ENCODE measurements at regions not wholly inside any gene's neighbourhood (a gene's known extent, or its start where the extent isn't known, plus 50 kb on each side); places are given as distances from the start of the nearest gene placed in this dataset.

GRCh38 chr10:21082206-21082605 is 185.1 kb upstream of the NEBL start:
- no peaks in the 10 kb centered on the region for H3K27me3 Mint-ChIP-seq (ENCODE audit: low read depth)
- H3K9me3 Mint-ChIP-seq (ENCODE audit: insufficient read depth): no peaks in the 10 kb centered on the region
- no peak overlapping the region for H3K27ac Mint-ChIP-seq
- CTCF ChIA-PET: no interaction called here
- no peaks in the 10 kb centered on the region for H3K4me1 Mint-ChIP-seq (ENCODE audit: low read depth)
- no peak for ATAC-seq
- H3K36me3 Mint-ChIP-seq (ENCODE audit: low read depth): no peaks in the 10 kb centered on the region
- H3K4me3 Mint-ChIP-seq: no peak overlapping the region
- DNase-seq: no peak
- POLR2A ChIA-PET: no interaction called here

GRCh38 chr10:21080261-21080660 is 183.2 kb upstream of the NEBL start:
- no peak overlapping the region for H3K27ac Mint-ChIP-seq
- DNase-seq: no peak
- H3K4me3 Mint-ChIP-seq: no peak overlapping the region
- no peaks in the 10 kb centered on the region for H3K4me1 Mint-ChIP-seq (ENCODE audit: low read depth)
- no peak for ATAC-seq
- no peaks in the 10 kb centered on the region for H3K36me3 Mint-ChIP-seq (ENCODE audit: low read depth)
- ChIA-PET POLR2A (no interaction called here), CTCF (no interaction called here)
- H3K9me3 Mint-ChIP-seq (ENCODE audit: insufficient read depth): no peaks in the 10 kb centered on the region
- no peaks in the 10 kb centered on the region for H3K27me3 Mint-ChIP-seq (ENCODE audit: low read depth)

GRCh38 chr10:21079330-21079658 is 182.2 kb upstream of the NEBL start:
- Mint-ChIP-seq H3K4me1 (ENCODE audit: low read depth) (no peaks in the 10 kb centered on the region), H3K27me3 (ENCODE audit: low read depth) (no peaks in the 10 kb centered on the region), H3K27ac (no peak overlapping the region), H3K36me3 (ENCODE audit: low read depth) (no peaks in the 10 kb centered on the region), H3K4me3 (no peak overlapping the region), H3K9me3 (ENCODE audit: insufficient read depth) (no peaks in the 10 kb centered on the region)
- DNase-seq (no peak), ATAC-seq (no peak)
- ChIA-PET POLR2A (interaction anchor here (0.7 kb wide), 1 partner anchor 1693 kb away, joined by 3 read pairs; no protein-coding TSS in a partner anchor), CTCF (interaction anchor here (1.0 to 1.6 kb wide), 3 partner anchors 9 to 143 kb away, joined by 3 to 4 read pairs (median 4); no protein-coding TSS in a partner anchor)

- H3K4me1 Mint-ChIP-seq (ENCODE audit: low read depth): no peaks in the 10 kb centered on the region
- ATAC-seq: no peak
- no peaks in the 10 kb centered on the region for H3K36me3 Mint-ChIP-seq (ENCODE audit: low read depth)
These were observed 181.6 kb upstream of the NEBL start for GRCh38 chr10:21078410-21079329.

GRCh38 chr10:21077681-21078080 is 180.6 kb upstream of the NEBL start:
- H3K36me3 Mint-ChIP-seq (ENCODE audit: low read depth): no peaks in the 10 kb centered on the region
- H3K4me1 Mint-ChIP-seq (ENCODE audit: low read depth): no peaks in the 10 kb centered on the region
- POLR2A ChIA-PET: no interaction called here
- CTCF ChIA-PET: interaction anchor here (1.5 kb wide), 1 partner anchor 8 kb away, joined by 4 read pairs; no protein-coding TSS in a partner anchor
- no peak overlapping the region for H3K27ac Mint-ChIP-seq
- ATAC-seq (no peak), DNase-seq (no peak)
- H3K9me3 Mint-ChIP-seq (ENCODE audit: insufficient read depth): no peaks in the 10 kb centered on the region
- H3K4me3 Mint-ChIP-seq: no peak overlapping the region
- H3K27me3 Mint-ChIP-seq (ENCODE audit: low read depth): no peaks in the 10 kb centered on the region

More at GRCh38 chr10:21078410-21079329, 181.6 kb upstream of the NEBL start:
- H3K27ac Mint-ChIP-seq: no peak overlapping the region
- ChIA-PET CTCF (interaction anchor here (1.0 to 1.6 kb wide), 3 partner anchors 9 to 142 kb away, joined by 3 to 4 read pairs (median 4); no protein-coding TSS in a partner anchor), POLR2A (interaction anchor here (0.7 kb wide), 1 partner anchor 1693 kb away, joined by 3 read pairs; no protein-coding TSS in a partner anchor)
- H3K9me3 Mint-ChIP-seq (ENCODE audit: insufficient read depth): no peaks in the 10 kb centered on the region
- DNase-seq: peak; percentile 22
- H3K27me3 Mint-ChIP-seq (ENCODE audit: low read depth): no peaks in the 10 kb centered on the region
- no peak overlapping the region for H3K4me3 Mint-ChIP-seq

- H3K27me3 Mint-ChIP-seq (ENCODE audit: low read depth): no peaks in the 10 kb centered on the region
- H3K27ac Mint-ChIP-seq: no peak overlapping the region
- H3K9me3 Mint-ChIP-seq (ENCODE audit: insufficient read depth): no peaks in the 10 kb centered on the region
- no peak for DNase-seq
- no peaks in the 10 kb centered on the region for H3K4me1 Mint-ChIP-seq (ENCODE audit: low read depth)
- ChIA-PET CTCF (no interaction called here), POLR2A (no interaction called here)
- ATAC-seq: no peak
- H3K4me3 Mint-ChIP-seq: no peak overlapping the region
- H3K36me3 Mint-ChIP-seq (ENCODE audit: low read depth): no peaks in the 10 kb centered on the region
These were observed 179.3 kb upstream of the NEBL start for GRCh38 chr10:21076381-21076780.

- no peak overlapping the region for H3K4me3 Mint-ChIP-seq
- ATAC-seq: no peak
- no peaks in the 10 kb centered on the region for H3K4me1 Mint-ChIP-seq (ENCODE audit: low read depth)
- H3K9me3 Mint-ChIP-seq (ENCODE audit: insufficient read depth): no peaks in the 10 kb centered on the region
- CTCF ChIA-PET: no interaction called here
- POLR2A ChIA-PET: no interaction called here
- no peaks in the 10 kb centered on the region for H3K27me3 Mint-ChIP-seq (ENCODE audit: low read depth)
- DNase-seq: no peak
- no peaks in the 10 kb centered on the region for H3K36me3 Mint-ChIP-seq (ENCODE audit: low read depth)
- H3K27ac Mint-ChIP-seq: no peak overlapping the region
These were observed 178.8 kb upstream of the NEBL start for GRCh38 chr10:21075880-21076279.

- no peak for ATAC-seq
- POLR2A ChIA-PET: interaction anchor here (0.6 kb wide), 1 partner anchor 28 kb away, joined by 3 read pairs; no protein-coding TSS in a partner anchor
These were observed 174.0 kb upstream of the NEBL start for GRCh38 chr10:21071001-21071673.

GRCh38 chr10:21069929-21070700 is 173.0 kb upstream of the NEBL start:
- POLR2A ChIA-PET: no interaction called here
- Mint-ChIP-seq H3K4me3 (no peak overlapping the region), H3K4me1 (ENCODE audit: low read depth) (no peaks in the 10 kb centered on the region), H3K27ac (no peak overlapping the region), H3K36me3 (ENCODE audit: low read depth) (no peaks in the 10 kb centered on the region), H3K27me3 (ENCODE audit: low read depth) (no peaks in the 10 kb centered on the region), H3K9me3 (ENCODE audit: insufficient read depth) (no peaks in the 10 kb centered on the region)
- CTCF ChIA-PET: interaction anchor here (1.4 kb wide), 1 partner anchor 8 kb away, joined by 4 read pairs; no protein-coding TSS in a partner anchor
- DNase-seq (no peak), ATAC-seq (no peak)

More at GRCh38 chr10:21071001-21071673, 174.0 kb upstream of the NEBL start:
- DNase-seq: no peak
- Mint-ChIP-seq H3K27me3 (ENCODE audit: low read depth) (no peaks in the 10 kb centered on the region), H3K9me3 (ENCODE audit: insufficient read depth) (no peaks in the 10 kb centered on the region), H3K36me3 (ENCODE audit: low read depth) (no peaks in the 10 kb centered on the region), H3K4me3 (no peak overlapping the region), H3K27ac (no peak overlapping the region), H3K4me1 (ENCODE audit: low read depth) (no peaks in the 10 kb centered on the region)
- CTCF ChIA-PET: no interaction called here

- DNase-seq (no peak), ATAC-seq (no peak)
- Mint-ChIP-seq H3K9me3 (ENCODE audit: insufficient read depth) (no peaks in the 10 kb centered on the region), H3K4me1 (ENCODE audit: low read depth) (no peaks in the 10 kb centered on the region), H3K36me3 (ENCODE audit: low read depth) (no peaks in the 10 kb centered on the region), H3K27ac (no peak overlapping the region), H3K4me3 (no peak overlapping the region), H3K27me3 (ENCODE audit: low read depth) (no peaks in the 10 kb centered on the region)
- POLR2A ChIA-PET: no interaction called here
- CTCF ChIA-PET: interaction anchor here (1.4 kb wide), 1 partner anchor 9 kb away, joined by 4 read pairs; no protein-coding TSS in a partner anchor
These were observed 172.2 kb upstream of the NEBL start for GRCh38 chr10:21069278-21069677.

GRCh38 chr10:21068026-21068656 is 171.0 kb upstream of the NEBL start:
- POLR2A ChIA-PET: no interaction called here
- DNase-seq (no peak), ATAC-seq (no peak)
- no peak overlapping the region for H3K4me3 Mint-ChIP-seq
- CTCF ChIA-PET: no interaction called here
- no peaks in the 10 kb centered on the region for H3K4me1 Mint-ChIP-seq (ENCODE audit: low read depth)
- H3K9me3 Mint-ChIP-seq (ENCODE audit: insufficient read depth): no peaks in the 10 kb centered on the region
- no peak overlapping the region for H3K27ac Mint-ChIP-seq
- no peaks in the 10 kb centered on the region for H3K36me3 Mint-ChIP-seq (ENCODE audit: low read depth)
- H3K27me3 Mint-ChIP-seq (ENCODE audit: low read depth): no peaks in the 10 kb centered on the region

Data from activated CD8-positive, alpha-beta T cell treated with anti-CD3 and anti-CD28 coated beads, Interleukin-2, amount 10 ng/mL, durations not matched to agents 7 days and 5 days (primary cell).